HCEC 1CT (cell line): ENCODE measurements at regions not wholly inside any gene's neighbourhood (a gene's known extent, or its start where the extent isn't known, plus 50 kb on each side); places are given as distances from the start of the nearest gene placed in this dataset.
A peak's percentile ranks its signal among the peaks of the same experiment; 100 is the strongest.

Experiments used
- DNase-seq: peaks from one replicate; pipeline ENCODE4 v3.0.0-alpha.2; 2017

- no peak for DNase-seq
Observed at GRCh38 chr2:64287202-64287740, 143.1 kb upstream of the PELI1 start.

- peak; percentile 53 for DNase-seq
Observed at GRCh38 chr2:64288321-64289193, 144.3 kb upstream of the PELI1 start.

- no peak for DNase-seq
Observed at GRCh38 chr2:64289251-64289650, 145.0 kb upstream of the PELI1 start.

GRCh38 chr2:64289737-64290136 lies 145.5 kb upstream of the PELI1 start:
- no peak for DNase-seq

- peak; percentile 55 for DNase-seq
Observed at GRCh38 chr2:64291181-64291580, 147.0 kb upstream of the PELI1 start.

GRCh38 chr2:64295326-64296139 lies 151.3 kb upstream of the PELI1 start:
- no peak for DNase-seq

- no peak for DNase-seq
Observed at GRCh38 chr2:64296140-64296480, 151.9 kb upstream of the PELI1 start.

- no peak for DNase-seq
Observed at GRCh38 chr2:64296695-64297346, 152.6 kb upstream of the PELI1 start.

GRCh38 chr2:64298161-64298560 lies 153.9 kb upstream of the PELI1 start:
- DNase-seq = no peak

GRCh38 chr2:64300066-64300465 lies 153.9 kb upstream of the LGALSL start:
- DNase-seq = no peak

GRCh38 chr2:64303250-64303649 lies 150.7 kb upstream of the LGALSL start:
- no peak for DNase-seq

GRCh38 chr2:64307421-64307820 lies 146.5 kb upstream of the LGALSL start:
- no peak for DNase-seq

GRCh38 chr2:64311191-64311910 lies 142.6 kb upstream of the LGALSL start:
- no peak for DNase-seq

GRCh38 chr2:64311948-64312621 lies 141.9 kb upstream of the LGALSL start:
- peak; percentile 92 for DNase-seq

- DNase-seq = no peak
Observed at GRCh38 chr2:64312622-64313397, 141.2 kb upstream of the LGALSL start.

GRCh38 chr2:64313398-64313723 lies 140.6 kb upstream of the LGALSL start:
- DNase-seq = no peak

- DNase-seq = no peak
Observed at GRCh38 chr2:64315291-64315960, 138.5 kb upstream of the LGALSL start.

GRCh38 chr2:64317707-64318475 lies 136.1 kb upstream of the LGALSL start:
- no peak for DNase-seq

- no peak for DNase-seq
Observed at GRCh38 chr2:64318476-64318748, 135.6 kb upstream of the LGALSL start.

- no peak for DNase-seq
Observed at GRCh38 chr2:64319896-64320295, 134.1 kb upstream of the LGALSL start.
